NCI-H2171 treated with DMSO at 0.1 percent for 48 hours (cell line): ENCODE measurements at regions not wholly inside any gene's neighbourhood (a gene's known extent, or its start where the extent isn't known, plus 50 kb on each side); places are given as distances from the start of the nearest gene placed in this dataset.
A peak's percentile ranks its signal among the peaks of the same experiment; 100 is the strongest.
"Not testable (repeated sequence)": the region's sequence is repeated elsewhere in the genome, so short reads cannot be mapped to it uniquely, and the experiment has no call there.

Experiments
- DNase-seq: peaks from one replicate; lab custom pipeline; 2025; lab: John Stamatoyannopoulos, UW

GRCh38 chr12:114123108-114123507 lies 157.0 kb upstream of the RBM19 start:
- DNase-seq = no peak

DNA sequence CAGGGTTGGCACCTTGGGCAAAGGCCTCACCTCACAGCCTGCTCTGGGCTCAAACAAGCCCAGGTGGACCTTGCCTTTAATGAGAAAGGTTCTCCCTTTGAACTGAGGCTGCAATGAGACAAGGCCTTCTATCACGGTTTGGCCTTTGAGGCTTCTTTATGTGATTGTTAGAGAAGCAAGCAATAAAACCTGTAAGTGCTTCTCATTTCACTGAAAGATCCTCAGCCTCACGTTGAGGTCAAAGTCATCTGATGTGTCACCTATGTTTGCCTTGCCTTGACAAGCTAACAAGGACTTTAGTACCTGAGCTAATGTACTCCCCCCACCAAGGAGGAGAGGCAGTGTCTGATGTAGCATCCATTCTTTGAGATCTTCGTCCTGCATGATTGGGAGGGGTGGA lies 155.9 kb upstream of the RBM19 start:
- DNase-seq = no peak

DNA sequence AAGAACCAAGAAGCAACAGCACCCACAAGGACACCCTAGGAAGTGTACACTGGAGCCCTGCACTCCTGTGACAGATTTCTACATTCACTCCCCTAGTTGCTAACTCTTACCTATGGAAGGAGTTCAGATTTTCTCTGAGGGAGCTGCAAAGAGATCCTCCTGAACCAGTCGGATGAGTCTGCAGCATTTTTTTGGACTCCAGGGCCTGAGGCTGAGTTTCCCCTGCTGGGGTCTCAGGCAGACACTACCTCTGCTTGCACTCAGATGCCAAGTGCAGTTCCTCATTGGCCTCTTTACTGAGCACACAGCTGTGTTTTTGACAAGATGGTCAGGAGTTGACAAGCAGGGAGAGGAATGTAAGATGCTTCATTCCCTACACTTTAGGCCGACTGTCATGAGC lies 153.2 kb upstream of the RBM19 start:
- no peak for DNase-seq

DNA sequence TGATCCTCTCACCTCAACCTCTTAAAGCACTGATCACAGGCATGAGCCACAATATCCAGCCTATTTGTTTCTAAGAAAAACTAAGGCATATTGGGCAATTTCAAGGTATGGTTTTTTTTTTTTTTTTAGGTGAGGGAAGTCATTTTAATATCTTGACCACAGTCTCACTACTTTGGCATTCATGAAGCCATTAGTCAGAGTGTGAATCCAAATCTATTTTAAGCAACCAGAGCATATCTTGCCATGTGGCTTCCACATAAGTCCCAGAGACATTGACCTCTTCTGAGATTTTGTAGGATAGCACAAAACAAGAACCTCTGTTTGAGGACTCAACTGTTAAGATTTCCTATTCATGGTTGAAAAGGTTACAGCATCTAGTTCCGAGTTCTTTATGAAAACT lies 130.3 kb upstream of the RBM19 start:
- no peak for DNase-seq

DNA sequence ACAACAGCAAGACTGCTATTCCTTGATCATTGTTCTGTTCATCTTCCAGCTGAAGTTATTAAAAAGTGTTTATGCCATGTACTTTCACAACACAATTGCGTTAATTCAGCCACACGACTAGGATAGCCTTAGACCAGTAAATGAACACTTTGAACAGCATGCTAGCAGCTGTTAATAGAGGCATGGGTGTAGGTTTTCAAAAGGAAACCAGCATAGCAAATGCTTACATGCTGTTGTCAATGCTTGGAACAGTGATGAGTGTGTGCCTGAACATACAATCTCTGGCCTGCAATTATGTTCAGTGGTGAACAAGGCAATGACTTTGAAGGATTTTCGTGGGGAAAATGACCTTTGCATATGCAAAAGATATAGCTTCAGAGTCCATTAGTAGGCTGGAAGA lies 127.4 kb upstream of the RBM19 start:
- DNase-seq = no peak

- DNase-seq = no peak
These were observed 126.9 kb upstream of the RBM19 start for GRCh38 chr12:114092981-114093380.

DNA sequence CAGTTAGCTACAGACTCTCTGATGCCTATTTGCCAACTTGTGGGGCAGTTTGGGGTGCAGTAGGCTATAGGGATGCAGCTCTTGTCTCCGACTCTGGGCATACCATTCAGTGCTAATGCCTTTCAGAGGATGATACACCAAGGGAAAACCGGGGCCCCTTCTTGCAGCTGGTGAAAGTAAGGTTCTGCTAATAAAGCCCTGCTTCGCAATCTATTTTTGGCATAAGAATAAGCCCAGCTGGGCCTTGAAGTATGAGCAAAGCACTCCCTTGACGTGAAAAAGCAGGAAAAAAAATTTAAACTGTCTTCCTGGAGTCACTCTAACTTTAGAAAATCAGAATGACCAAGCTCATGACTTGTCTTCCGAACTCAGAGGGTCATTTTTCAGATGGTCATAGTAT lies 124.1 kb upstream of the RBM19 start:
- no peak for DNase-seq

DNA sequence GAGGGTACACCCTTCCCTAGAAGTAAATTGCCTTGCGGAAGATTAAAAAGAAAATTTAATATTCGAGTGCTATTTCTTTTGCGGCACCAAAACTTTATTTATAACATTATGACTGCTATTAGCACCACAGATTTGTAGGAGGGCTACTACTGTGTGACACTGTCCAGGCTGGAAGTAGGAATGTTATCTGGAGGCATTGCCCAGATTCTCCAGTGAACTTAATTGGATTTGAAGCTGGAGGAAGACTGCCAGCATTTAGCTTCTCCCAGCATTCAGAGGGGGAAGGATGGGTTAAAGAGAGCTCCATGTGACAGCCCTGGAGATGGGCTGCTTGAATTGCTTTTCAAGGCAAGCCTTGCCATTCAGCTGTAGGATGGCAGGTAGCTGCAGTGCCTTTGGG lies 107.0 kb upstream of the RBM19 start:
- DNase-seq = no peak

- no peak for DNase-seq
These were observed 103.4 kb upstream of the RBM19 start for GRCh38 chr12:114069507-114069906.

GRCh38 chr12:114064497-114064896 lies 98.4 kb upstream of the RBM19 start:
- DNase-seq = no peak

DNA sequence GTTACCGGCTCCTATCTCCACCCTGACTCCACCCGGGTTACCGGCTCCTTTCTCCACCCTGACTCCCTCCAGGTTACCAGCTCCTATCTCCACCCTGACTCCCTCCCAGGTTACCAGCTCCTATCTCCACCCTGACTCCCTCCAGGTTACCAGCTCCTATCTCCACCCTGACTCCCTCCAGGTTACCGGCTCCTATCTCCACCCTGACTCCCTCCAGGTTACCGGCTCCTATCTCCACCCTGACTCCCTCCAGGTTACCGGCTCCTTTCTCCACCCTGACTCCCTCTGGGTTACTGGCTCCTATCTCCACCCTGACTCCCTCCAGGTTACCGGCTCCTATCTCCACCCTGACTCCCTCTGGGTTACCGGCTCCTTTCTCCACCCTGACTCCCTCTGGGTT lies 97.9 kb upstream of the RBM19 start:
- DNase-seq = not testable (repeated sequence)

- DNase-seq = no peak
These were observed 97.3 kb upstream of the RBM19 start for GRCh38 chr12:114063435-114063834.

- not testable (repeated sequence) for DNase-seq
These were observed 90.2 kb upstream of the RBM19 start for GRCh38 chr12:114056351-114056750.

GRCh38 chr12:114054982-114055381 lies 88.9 kb upstream of the RBM19 start:
- DNase-seq = no peak

- no peak for DNase-seq
These were observed 80.3 kb upstream of the RBM19 start for GRCh38 chr12:114046236-114046998.

GRCh38 chr12:114045349-114045748 lies 79.2 kb upstream of the RBM19 start:
- DNase-seq = no peak

DNA sequence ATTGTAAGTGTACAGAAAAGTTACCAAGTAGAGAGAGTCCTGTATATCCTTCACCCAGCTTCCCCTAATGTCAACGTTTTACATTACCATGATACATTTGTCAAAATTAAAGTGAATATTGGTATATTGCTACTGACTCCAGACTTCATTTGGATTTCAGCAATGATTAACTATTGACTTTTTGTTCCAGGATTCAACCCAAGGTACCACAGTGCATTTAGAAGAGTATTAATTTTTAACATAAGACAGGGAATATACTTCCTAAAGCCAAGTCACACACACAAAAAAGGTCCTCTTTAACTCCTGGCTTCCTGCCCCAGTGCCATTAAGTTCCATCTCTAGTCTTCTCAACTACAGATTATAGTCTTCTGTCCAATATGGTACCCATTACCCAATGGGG lies 75.5 kb upstream of the RBM19 start:
- DNase-seq = no peak

GRCh38 chr12:114041136-114041535 lies 75.0 kb upstream of the RBM19 start:
- DNase-seq = no peak

DNA sequence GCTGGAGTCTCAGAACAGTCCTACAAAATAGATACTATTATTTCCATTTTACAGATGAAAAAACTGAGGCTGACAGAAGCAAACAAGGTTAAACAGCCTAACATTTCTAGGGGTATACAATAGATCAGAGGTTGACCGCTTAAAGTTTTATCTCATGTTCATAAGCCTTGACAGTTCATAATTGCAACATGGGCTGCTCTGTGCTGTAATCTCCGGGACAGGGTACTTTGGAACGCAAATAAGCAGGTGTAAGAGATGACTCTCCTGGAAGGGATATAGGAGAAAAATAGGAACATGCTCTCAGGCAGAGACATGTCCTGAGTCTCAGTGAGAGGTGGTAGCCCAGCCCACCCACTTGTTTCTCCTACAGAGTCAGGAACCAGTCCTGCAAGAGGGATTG lies 72.8 kb upstream of the RBM19 start:
- no peak for DNase-seq

DNA sequence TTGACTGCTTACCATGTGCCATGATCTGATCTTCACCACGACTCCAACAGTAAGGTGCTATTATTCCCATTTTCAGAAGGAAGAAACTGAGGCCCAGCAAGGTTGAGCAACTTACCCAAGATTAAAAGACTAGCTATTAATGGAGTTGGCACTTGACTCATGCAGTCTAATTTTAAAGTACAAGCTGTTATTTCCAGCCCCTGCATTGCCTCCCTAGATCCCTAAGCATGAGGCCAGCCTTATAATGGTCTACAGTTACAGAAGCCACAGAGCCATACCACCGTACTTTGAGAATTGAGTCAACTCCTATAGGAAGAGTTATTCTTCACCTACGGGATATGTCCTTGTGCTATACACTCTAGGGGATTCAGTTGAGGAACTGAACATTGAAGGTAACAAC lies 66.7 kb upstream of the RBM19 start:
- DNase-seq = no peak

DNA sequence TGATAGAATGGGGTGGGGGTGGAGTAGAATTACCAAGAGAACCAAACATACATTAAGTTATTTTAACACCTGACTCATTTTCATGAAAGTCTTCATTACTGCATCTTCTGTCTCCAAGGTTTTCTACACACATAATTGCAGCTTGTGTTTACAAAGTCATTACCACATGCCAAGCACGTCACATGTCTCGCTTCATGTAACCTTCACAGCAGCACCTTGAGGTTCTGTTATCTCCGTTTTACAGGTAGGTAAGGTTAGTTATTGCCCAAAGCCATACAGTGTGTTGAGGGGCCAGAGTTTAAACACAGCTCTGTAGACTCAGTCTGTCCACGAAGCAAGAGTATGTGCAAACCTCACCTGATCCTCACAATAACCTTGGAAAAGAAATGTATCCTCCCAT lies 64.3 kb upstream of the RBM19 start:
- DNase-seq = peak; percentile 90

DNA sequence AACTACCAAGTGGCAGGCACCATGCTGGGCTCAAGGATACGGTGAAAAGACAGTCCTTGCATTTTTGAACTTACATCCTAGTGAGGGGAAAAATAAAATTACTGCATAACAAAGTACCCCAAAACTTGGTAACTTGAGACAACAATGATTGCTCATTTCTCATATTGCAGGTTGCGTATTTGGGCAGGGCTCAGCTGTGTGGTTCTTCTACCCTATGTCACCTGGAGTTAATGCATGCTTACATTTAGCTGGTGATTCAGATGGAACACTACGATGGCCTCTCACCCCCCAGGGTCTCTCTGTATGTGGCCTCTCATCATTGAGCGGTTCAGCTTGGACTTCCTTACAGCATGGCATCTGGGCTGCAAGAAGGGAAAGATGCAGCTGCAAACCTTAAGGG lies 60.7 kb upstream of the RBM19 start:
- peak; percentile 19 for DNase-seq

DNA sequence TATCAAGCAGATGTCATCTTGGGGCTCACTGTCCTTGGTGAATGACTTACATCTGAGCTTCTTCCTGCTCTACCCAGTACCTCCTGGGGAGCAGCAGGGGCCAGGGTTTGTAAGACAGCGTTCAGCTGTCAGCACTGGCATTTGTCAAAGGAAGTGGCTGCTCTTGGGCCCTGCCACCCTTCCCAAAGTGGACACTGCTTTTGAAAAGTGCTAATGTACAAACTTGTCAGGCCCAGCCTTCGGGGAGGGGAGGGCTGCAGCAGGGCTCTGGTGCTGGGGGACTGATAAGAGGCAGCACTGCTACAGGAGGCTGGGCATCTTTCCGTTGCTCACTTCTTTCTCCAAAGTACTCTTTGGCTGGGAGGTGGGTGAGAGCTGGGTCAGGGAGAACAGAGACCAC lies 59.8 kb upstream of the RBM19 start:
- peak; percentile 35 for DNase-seq

DNA sequence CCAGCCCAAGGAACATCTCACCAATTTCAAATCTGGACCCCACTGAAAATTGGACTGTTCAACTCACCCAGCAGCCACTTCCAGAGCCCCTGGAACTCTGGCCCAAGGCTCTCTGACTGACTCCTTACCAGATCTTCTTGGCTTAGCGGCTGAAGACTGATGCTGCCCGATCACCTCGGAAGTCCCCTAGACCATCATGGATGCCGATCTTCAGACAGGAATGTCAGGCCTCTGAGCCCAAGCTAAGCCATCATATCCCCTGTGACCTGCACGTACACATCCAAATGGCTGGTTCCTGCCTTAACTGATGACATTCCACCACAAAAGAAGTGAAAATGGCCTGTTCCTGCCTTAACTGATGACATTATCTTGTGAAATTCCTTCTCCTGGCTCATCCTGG lies 56.0 kb upstream of the RBM19 start:
- not testable (repeated sequence) for DNase-seq
